WERI-Rb-1 (cell line): ENCODE measurements at regions not wholly inside any gene's neighbourhood (a gene's known extent, or its start where the extent isn't known, plus 50 kb on each side); places are given as distances from the start of the nearest gene placed in this dataset.

ENCODE experiments used
- DNase-seq: peaks from one replicate; pipeline ENCODE4 v3.0.0-alpha.2; 2020
- H3K27ac ChIP-seq: fragments of 250-450 bp; sonication (Bioruptor Pico); 2 replicates; pipeline ENCODE4 v1.5.1; 2020; ENCODE audit warnings: mild to moderate bottlenecking, moderate library complexity
- H3K27me3 ChIP-seq: fragments of 250-450 bp; sonication (Bioruptor Pico); 2 replicates; pipeline ENCODE4 v1.5.1; 2021; ENCODE audit warnings: mild to moderate bottlenecking, low read depth, moderate library complexity; ENCODE audit not compliant: insufficient read depth, severe bottlenecking
- H3K36me3 ChIP-seq: fragments of 250-450 bp; sonication (Bioruptor Pico); 2 replicates; pipeline ENCODE4 v1.5.1; 2020; ENCODE audit warnings: mild to moderate bottlenecking, moderate library complexity
- H3K4me3 ChIP-seq: 2 replicates; pipeline ENCODE4 v1.5.1; 2011; ENCODE audit warnings: low read depth, mild to moderate bottlenecking, control low read depth, low read length
- H3K9me3 ChIP-seq: fragments of 250-450 bp; sonication (Bioruptor Pico); 2 replicates; pipeline ENCODE4 v1.5.1; 2021; ENCODE audit warnings: mild to moderate bottlenecking, moderate library complexity; ENCODE audit not compliant: severe bottlenecking
- TF ChIP-seq, protein P1 (sequence below): IDR thresholded peaks from 2 replicates; pipeline ENCODE4 v1.5.1; 2011; ENCODE audit warnings: low read depth, mild to moderate bottlenecking, control low read depth, inconsistent platforms, low read length

DNA sequence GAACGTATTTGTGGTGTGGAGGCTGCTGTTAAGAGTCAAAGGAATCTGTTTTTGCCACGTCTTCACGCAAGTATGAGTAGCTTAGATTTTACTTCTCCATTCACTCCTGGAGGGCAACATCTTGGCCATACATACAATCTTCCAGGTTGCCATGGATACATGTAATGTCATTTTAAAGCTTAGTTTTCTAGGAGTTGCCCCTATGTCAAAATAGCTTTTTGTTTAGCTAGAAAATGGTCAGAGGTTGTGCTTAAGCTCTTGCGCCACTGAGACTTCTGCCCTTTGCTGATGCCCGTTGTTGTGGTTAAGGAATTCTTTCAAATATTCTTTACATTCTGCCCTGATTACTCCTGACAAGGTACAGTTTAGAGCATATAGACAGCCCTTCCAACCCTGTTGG lies 245.4 kb upstream of the TFPI start:
- Histone ChIP-seq H3K27me3 (no peaks in the 10 kb centered on the region), H3K4me3 (no peak overlapping the region), H3K36me3 (no peaks in the 10 kb centered on the region), H3K9me3 (no peaks in the 10 kb centered on the region), H3K27ac (no peak overlapping the region)
- DNase-seq: no peak
- TF ChIP-seq, protein P1, sequence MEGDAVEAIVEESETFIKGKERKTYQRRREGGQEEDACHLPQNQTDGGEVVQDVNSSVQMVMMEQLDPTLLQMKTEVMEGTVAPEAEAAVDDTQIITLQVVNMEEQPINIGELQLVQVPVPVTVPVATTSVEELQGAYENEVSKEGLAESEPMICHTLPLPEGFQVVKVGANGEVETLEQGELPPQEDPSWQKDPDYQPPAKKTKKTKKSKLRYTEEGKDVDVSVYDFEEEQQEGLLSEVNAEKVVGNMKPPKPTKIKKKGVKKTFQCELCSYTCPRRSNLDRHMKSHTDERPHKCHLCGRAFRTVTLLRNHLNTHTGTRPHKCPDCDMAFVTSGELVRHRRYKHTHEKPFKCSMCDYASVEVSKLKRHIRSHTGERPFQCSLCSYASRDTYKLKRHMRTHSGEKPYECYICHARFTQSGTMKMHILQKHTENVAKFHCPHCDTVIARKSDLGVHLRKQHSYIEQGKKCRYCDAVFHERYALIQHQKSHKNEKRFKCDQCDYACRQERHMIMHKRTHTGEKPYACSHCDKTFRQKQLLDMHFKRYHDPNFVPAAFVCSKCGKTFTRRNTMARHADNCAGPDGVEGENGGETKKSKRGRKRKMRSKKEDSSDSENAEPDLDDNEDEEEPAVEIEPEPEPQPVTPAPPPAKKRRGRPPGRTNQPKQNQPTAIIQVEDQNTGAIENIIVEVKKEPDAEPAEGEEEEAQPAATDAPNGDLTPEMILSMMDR: no peak

GRCh38 chr2:187803816-187804215 lies 249.6 kb upstream of the TFPI start:
- Histone ChIP-seq H3K9me3 (no peaks in the 10 kb centered on the region), H3K27ac (no peak overlapping the region), H3K4me3 (no peak overlapping the region), H3K36me3 (no peaks in the 10 kb centered on the region), H3K27me3 (no peaks in the 10 kb centered on the region)
- TF ChIP-seq, protein P1: no peak
- no peak for DNase-seq

GRCh38 chr2:187815113-187815512 lies 260.9 kb upstream of the TFPI start:
- Histone ChIP-seq H3K27me3 (no peaks in the 10 kb centered on the region), H3K9me3 (no peaks in the 10 kb centered on the region), H3K4me3 (no peak overlapping the region), H3K27ac (no peak overlapping the region), H3K36me3 (no peaks in the 10 kb centered on the region)
- TF ChIP-seq, protein P1: no peak
- no peak for DNase-seq

- H3K27me3 ChIP-seq: no peaks in the 10 kb centered on the region
- no peak overlapping the region for H3K4me3 ChIP-seq
- H3K36me3 ChIP-seq: no peaks in the 10 kb centered on the region
- no peaks in the 10 kb centered on the region for H3K9me3 ChIP-seq
- DNase-seq: no peak
- no peak overlapping the region for H3K27ac ChIP-seq
- TF ChIP-seq, protein P1: no peak
Measured at GRCh38 chr2:187819624-187820023, 265.4 kb upstream of the TFPI start.

- no peaks in the 10 kb centered on the region for H3K27me3 ChIP-seq
- TF ChIP-seq, protein P1: no peak
- no peak overlapping the region for H3K4me3 ChIP-seq
- H3K36me3 ChIP-seq: no peaks in the 10 kb centered on the region
- no peaks in the 10 kb centered on the region for H3K9me3 ChIP-seq
- DNase-seq: no peak
- no peak overlapping the region for H3K27ac ChIP-seq
Measured at GRCh38 chr2:187825108-187825507, 270.9 kb upstream of the TFPI start.

- no peak overlapping the region for H3K4me3 ChIP-seq
- DNase-seq: no peak
- H3K27me3 ChIP-seq: no peaks in the 10 kb centered on the region
- H3K9me3 ChIP-seq: no peaks in the 10 kb centered on the region
- TF ChIP-seq, protein P1: no peak
- no peak overlapping the region for H3K27ac ChIP-seq
- H3K36me3 ChIP-seq: no peaks in the 10 kb centered on the region
Measured at GRCh38 chr2:187826023-187826422, 271.8 kb upstream of the TFPI start.
